AG04450 (cell line): ENCODE measurements at regions not wholly inside any gene's neighbourhood (a gene's known extent, or its start where the extent isn't known, plus 50 kb on each side); places are given as distances from the start of the nearest gene placed in this dataset.

ENCODE experiments used
- CTCF ChIA-PET: fragments of 300-600, 350-600 bp; formaldehyde crosslinking; extraction: SDS; loops from one replicate; lab custom pipeline; 2022; ENCODE audit warnings: antibody characterized with exemption, inconsistent platforms; lab: Charles Lee
- POLR2A ChIA-PET: fragments of 350-600 bp; formaldehyde crosslinking; extraction: SDS; loops from one replicate; lab custom pipeline; 2021; ENCODE audit warnings: antibody characterized with exemption, inconsistent platforms; lab: Yijun Ruan, JAX
- DNase-seq: peaks from one replicate; pipeline ENCODE4 v3.0.0-alpha.2; 2011; ENCODE audit warnings: low read depth, low spot score
- H3K27ac ChIP-seq: one replicate; pipeline ENCODE4 v1.5.1; 2012; ENCODE audit warnings: low read depth, low read length, control low read depth
- H3K27me3 ChIP-seq: one replicate; pipeline ENCODE4 v1.6.0; 2012; ENCODE audit warnings: low read length; ENCODE audit not compliant: control insufficient read depth, insufficient read depth
- H3K4me3 ChIP-seq: 2 replicates; pipeline ENCODE4 v1.5.1; 2011; ENCODE audit warnings: mild to moderate bottlenecking, low read depth, low read length, control low read depth
- H3K9me3 ChIP-seq: 2 replicates; pipeline ENCODE4 v1.5.1; 2012; ENCODE audit warnings: low read length; ENCODE audit not compliant: control insufficient read depth, insufficient read depth
- TF ChIP-seq, protein P1 (sequence below): IDR thresholded peaks from 2 replicates; pipeline ENCODE4 v1.5.1; 2011; ENCODE audit warnings: low read depth, low read length, control low read depth, inconsistent platforms

DNA sequence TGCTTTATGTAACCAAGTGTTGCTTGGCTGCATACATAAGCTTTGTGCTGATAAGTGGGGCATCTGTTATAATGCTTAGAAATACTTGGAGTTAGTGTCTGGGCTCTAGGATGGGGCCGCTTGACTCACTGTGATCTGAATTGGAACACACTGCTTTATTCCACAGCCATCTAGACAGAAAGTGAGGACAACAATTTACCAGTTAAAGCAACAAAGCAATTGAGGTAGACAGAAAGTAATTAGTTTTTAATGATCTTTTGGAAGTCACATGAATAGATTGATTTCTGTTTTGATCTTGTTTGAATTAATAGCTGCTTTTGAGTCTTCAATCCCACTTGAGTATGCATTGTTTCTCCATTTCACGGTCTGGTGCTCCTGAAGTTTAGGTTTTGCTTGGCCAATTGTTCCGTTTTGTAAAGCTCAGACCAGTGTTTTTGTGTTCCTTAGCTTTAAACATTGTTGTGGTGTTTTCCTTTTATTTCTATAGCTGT, 157.5 kb downstream of the TRMT11 start:
- H3K27ac ChIP-seq: no peak overlapping the region
- H3K27me3 ChIP-seq: no peaks in the 10 kb centered on the region
- H3K4me3 ChIP-seq: no peak overlapping the region
- ChIA-PET CTCF (interaction anchor here (0.6 to 1.5 kb wide), 3 partner anchors 23 to 110 kb away, joined by 3 read pairs; no protein-coding TSS in a partner anchor), POLR2A (no interaction called here)
- TF ChIP-seq, protein P1, sequence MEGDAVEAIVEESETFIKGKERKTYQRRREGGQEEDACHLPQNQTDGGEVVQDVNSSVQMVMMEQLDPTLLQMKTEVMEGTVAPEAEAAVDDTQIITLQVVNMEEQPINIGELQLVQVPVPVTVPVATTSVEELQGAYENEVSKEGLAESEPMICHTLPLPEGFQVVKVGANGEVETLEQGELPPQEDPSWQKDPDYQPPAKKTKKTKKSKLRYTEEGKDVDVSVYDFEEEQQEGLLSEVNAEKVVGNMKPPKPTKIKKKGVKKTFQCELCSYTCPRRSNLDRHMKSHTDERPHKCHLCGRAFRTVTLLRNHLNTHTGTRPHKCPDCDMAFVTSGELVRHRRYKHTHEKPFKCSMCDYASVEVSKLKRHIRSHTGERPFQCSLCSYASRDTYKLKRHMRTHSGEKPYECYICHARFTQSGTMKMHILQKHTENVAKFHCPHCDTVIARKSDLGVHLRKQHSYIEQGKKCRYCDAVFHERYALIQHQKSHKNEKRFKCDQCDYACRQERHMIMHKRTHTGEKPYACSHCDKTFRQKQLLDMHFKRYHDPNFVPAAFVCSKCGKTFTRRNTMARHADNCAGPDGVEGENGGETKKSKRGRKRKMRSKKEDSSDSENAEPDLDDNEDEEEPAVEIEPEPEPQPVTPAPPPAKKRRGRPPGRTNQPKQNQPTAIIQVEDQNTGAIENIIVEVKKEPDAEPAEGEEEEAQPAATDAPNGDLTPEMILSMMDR: no peak
- no peak for DNase-seq
- H3K9me3 ChIP-seq: no peaks in the 10 kb centered on the region

DNA sequence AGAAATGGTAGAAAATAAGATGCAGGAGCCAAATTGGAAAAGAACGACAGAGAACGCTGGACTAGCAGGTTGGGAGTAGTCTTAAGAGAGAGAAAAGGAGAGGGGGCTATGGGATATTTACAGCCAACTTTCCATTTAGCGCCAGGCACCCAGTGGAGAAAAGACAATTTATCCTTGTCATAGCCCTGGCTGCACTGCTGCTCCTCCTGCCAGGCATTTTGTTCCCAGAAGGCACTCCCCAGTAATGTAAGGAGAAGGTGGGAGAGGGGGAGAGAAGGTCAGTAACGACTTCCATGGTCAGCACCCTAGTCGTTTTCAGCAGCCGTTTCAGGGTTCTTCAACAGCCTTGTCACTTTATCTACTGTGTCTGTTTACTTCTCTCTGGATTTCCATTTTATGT, 159.0 kb downstream of the TRMT11 start:
- Histone ChIP-seq H3K4me3 (no peak overlapping the region), H3K9me3 (no peaks in the 10 kb centered on the region), H3K27ac (no peak overlapping the region), H3K27me3 (no peaks in the 10 kb centered on the region)
- no peak for DNase-seq
- POLR2A ChIA-PET: no interaction called here
- CTCF ChIA-PET: interaction anchor here (0.6 kb wide), 2 partner anchors 12 to 150 kb away, joined by 3 to 4 read pairs; no protein-coding TSS in a partner anchor
- TF ChIP-seq, protein P1: no peak

DNA sequence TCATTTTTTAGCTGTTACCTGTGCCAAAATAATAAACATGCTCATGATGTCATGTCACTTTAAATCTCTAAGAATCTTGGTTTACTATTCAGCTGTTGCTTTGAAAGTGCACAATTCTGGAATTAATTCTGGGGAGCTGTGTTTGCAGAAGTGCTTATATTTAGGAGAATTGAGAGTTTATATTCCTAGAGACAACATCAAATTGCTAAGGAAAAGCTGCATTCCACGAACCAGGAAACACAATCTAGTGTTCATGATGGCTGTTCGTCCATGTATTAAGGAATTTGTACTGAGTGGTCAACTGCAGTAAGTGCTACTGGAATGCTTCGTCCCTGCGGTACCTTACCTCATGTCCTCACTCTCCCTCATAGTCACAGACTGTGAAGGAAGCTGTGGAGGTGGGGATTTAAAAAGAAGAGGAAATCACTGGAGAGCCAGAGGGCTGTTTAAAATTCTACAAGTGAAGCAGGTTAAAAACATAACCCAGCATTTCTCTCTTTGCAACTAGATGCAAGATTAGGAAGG, 161.0 kb downstream of the TRMT11 start:
- Histone ChIP-seq H3K27me3 (no peaks in the 10 kb centered on the region), H3K27ac (no peak overlapping the region), H3K4me3 (no peak overlapping the region), H3K9me3 (no peaks in the 10 kb centered on the region)
- TF ChIP-seq, protein P1: no peak
- CTCF ChIA-PET: interaction anchor here (0.7 kb wide), 1 partner anchor 11 kb away, joined by 3 read pairs; no protein-coding TSS in a partner anchor
- POLR2A ChIA-PET: no interaction called here
- no peak for DNase-seq

DNA sequence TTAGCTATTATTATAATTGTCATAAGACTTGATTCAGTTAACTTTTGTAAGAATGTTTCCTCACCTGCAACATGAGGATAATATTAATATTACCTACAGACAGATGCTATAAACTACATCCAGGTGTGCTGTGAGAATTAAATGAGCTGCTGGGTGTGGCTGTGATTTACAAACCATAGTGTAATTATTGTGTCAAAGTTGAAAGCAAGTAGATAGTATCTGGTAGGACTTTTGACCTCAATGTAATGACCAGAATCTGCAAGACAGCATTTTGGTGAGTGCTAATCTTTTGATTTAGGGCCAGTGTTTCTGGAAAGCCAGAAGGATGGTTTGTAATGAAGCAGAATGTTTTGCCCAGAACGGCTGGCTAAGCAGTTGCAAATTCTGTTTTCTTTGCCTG, 162.5 kb downstream of the TRMT11 start:
- no peak overlapping the region for H3K27ac ChIP-seq
- H3K4me3 ChIP-seq: no peak overlapping the region
- DNase-seq: no peak
- H3K9me3 ChIP-seq: no peaks in the 10 kb centered on the region
- ChIA-PET CTCF (no interaction called here), POLR2A (no interaction called here)
- TF ChIP-seq, protein P1: no peak
- no peaks in the 10 kb centered on the region for H3K27me3 ChIP-seq

DNA sequence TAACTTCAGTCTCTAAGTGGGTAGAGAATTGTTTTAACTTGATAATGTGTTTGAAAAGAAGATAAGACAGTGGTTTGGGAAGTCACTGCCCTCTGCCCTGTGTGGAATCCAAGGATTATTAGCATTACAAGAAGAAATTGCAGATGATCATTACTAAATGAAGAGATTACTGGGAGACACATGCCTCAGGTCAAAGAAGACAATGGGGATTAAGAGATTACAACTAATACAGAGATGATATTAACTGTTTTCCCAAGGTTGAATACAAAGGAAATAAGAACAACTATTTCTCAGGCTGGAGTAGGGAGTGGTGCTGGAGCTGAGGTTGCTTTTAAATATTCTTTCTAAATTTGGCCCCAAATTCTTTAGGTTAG, 166.0 kb downstream of the TRMT11 start:
- no peaks in the 10 kb centered on the region for H3K9me3 ChIP-seq
- H3K27me3 ChIP-seq: no peaks in the 10 kb centered on the region
- no peak overlapping the region for H3K27ac ChIP-seq
- H3K4me3 ChIP-seq: no peak overlapping the region
- POLR2A ChIA-PET: no interaction called here
- no peak for DNase-seq
- TF ChIP-seq, protein P1: no peak
- CTCF ChIA-PET: no interaction called here
